NCI-H2171 (cell line): ENCODE measurements at regions not wholly inside any gene's neighbourhood (a gene's known extent, or its start where the extent isn't known, plus 50 kb on each side); places are given as distances from the start of the nearest gene placed in this dataset.
A peak's percentile ranks its signal among the peaks of the same experiment; 100 is the strongest.

Source experiments
- DNase-seq: peaks from one replicate; lab custom pipeline; 2025; lab: John Stamatoyannopoulos, UW

DNA sequence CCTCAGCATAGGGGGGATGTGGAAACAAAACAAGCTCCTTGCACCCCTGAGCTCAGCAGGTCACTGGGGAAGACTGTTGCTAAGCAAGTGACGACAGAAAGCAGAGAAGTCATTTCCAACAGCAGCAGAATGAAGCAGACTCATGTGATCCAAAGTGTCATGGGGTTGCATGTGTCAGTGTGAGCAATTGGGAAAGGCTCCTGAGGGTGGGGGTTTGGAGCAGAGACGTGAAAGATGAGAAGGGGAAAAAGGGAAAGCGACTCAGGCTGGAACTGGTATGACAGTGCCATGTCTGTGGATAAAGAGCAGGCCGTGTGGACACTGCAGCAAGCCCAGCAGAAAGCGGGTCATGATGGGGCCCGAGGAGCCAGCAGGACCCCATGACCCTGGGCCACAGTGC lies 363.9 kb downstream of the PREX1 start:
- DNase-seq = no peak

DNA sequence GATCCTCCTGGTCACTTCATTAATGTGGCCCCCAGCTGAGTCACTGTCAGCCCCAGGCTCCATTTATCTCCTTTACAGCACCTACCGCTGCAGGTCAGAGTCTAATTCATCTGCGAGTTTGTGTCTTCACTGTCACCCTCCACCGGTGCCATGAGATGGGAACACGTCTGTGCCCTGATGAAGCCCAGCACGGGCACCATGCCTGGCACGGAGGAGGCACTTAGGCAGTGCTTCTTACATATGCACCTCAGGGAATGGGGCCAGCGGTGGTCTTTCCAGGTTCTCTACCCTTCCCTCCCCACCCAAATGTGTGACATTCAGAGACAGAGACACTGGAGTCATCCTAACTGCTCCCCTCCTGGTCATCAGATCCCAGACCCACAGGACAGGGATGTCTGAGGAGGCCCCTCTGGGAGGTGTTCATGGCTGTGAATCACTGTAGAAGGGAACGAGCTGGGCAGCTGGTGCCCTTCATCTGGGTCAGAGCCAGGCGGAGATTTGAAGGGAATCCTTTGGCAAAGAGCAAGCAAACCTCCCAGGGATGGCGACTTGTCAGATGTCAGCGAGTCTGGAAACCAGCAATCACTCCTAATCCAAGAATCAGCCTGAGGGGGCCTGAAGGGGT lies 364.6 kb downstream of the PREX1 start:
- no peak for DNase-seq

GRCh38 chr20:48461735-48462119 lies 366.1 kb downstream of the PREX1 start:
- DNase-seq = no peak

GRCh38 chr20:48461091-48461734 lies 366.6 kb downstream of the PREX1 start:
- DNase-seq = no peak

DNA sequence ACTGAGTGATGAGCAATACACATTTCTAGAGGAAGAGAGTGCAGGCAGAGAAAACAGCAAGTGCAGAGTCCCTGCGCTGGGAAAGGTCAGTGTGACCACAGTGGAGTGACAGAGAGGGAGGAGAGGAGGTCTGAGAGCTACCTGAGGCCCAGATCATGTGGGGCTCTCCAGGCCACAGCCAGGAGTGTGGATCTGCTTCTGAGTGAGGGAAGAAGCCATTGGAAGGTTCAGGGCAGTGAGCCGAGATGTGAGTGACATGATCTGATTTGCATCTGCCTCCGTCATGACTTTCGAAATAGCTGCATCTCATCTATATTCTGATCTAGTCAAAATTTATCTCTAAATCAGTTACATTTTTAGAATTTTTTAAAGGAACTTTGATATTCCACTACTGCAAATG lies 367.1 kb downstream of the PREX1 start:
- DNase-seq = no peak

- no peak for DNase-seq
Observed at GRCh38 chr20:48459722-48460395, 367.9 kb downstream of the PREX1 start.

DNA sequence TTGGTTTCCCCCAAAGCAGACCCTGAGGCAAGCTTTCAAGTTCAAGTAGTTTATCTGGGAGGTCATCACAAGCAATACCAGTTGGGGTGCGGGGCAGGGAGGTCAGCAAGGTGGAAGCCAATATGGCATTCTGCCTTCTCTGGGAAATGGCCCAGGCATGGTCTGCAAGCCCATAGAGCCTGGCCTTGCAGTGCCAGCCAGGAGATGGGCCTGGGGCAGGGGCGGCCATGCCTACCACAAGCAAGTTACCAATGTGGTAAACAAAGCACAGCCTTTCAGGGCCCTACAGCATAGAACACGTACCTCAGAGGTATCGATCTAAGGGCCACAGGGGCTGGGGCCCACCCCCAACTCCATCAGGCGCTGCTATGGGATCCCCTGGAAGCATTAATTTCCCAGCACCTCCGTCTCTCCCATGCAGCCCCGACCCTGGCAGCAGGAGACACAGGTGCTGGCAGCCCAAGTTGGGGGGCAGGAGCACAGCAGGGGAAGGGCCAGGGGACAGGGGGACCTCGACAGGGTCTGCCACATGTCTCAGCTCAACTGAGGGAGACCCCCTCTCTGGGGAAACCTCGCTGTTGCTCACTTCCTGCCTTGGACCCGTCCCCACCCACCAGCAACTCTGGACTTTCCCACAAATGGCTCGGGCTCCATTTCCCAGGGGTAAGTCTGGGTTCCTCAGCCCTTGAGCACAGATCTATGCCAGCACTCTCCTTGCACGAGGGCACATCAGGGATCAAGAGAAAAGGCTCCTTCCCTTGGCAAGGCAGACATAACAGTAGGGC lies 369.0 kb downstream of the PREX1 start:
- DNase-seq = no peak

DNA sequence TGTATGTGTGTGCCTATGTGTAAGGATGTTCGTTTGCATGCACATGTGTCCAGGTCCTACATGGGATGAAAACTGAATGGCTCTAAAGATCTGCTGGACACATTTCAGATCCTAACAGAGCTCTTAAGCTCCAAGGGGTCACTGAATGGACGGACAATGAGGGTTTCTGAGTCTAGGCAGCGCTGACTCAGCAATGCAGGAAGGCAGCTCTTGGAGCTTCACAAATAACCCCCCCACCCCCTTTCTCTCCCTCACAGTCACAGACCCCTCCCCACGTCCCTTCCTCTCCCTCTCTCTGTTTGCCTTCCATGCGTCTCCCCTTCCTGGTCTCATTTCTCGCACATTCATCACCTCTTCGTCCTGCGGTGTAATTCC lies 369.8 kb downstream of the PREX1 start:
- no peak for DNase-seq

DNA sequence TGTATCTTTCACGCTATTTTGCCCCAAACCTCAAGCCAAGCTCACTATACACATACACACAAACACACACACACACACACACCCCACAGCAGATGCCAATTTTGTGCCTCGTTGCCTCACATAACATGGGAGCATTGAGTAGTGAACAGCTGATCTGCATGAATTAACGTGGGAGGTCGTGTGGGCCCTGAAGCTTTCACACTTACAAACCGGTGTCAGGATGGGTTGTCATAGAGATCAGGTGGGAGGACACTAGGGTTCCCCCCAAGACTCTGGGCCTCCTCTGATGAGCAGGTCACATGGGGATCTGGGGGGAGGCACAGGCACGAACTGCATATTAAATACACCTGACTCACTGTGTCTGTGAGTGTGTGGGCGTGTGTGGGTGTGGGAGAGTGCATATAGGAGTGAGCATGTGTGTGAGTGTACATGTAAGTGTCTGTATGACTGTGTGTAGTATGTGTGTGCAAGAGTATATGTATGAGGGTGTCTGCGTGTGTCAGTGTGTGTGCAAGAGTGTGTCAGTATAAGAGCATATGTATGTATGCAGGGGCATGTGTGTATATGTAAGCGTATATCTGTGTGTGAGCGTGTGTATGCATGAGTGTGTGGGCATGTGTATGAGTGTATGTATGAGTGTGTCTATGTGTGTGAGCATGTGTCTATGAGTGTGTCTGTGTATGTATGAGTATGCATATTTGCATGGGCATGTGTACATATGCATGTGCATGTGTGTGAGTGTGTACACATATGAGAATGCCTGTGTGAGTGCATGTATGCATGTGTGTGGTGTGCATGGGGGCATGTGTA lies 370.4 kb downstream of the PREX1 start:
- peak; percentile 75 for DNase-seq

DNA sequence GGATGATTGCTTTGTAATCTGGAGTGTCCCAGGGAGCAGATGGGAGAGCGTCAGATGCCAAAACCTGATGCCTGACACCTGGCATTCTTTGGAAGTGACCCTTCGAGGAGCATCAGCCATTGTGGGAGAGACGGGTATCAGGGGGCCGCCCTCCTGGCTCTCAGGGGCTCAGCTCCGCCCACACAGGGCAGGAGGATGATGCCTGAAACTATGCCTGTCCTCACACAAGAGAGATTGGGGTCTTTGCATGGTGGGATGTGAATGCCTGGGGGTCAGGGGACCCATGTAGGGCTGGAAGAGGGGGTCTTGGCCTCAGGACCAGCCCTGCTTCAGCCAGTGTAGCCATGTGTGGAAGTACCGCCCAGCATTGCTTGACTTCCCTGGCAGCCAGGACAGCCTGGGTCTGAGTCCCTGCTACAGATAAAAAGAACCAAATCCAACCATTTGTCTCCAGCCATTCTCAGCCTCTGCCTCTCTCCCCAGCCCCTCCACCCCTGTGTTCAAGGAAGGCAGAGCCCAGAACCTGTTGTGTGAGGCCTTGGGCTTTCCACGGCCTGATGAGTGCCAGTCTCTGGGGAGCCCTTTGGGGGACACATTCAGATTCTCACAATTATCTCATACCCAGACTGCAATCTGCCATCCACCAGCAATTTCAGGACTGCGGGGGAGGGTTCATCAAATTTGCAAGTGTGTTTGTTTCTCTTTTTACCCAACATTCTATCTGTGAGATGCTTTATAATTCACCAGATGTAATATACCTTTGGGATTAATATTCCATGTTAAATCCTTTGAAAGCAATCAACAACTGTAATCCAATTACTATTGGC lies 371.2 kb downstream of the PREX1 start:
- DNase-seq = peak; percentile 81

GRCh38 chr20:48455651-48456365 lies 372.0 kb downstream of the PREX1 start:
- DNase-seq = peak; percentile 86

GRCh38 chr20:48454671-48455490 lies 372.9 kb downstream of the PREX1 start:
- peak; percentile 12 for DNase-seq

- no peak for DNase-seq
Observed at GRCh38 chr20:48453477-48454093, 374.2 kb downstream of the PREX1 start.

DNA sequence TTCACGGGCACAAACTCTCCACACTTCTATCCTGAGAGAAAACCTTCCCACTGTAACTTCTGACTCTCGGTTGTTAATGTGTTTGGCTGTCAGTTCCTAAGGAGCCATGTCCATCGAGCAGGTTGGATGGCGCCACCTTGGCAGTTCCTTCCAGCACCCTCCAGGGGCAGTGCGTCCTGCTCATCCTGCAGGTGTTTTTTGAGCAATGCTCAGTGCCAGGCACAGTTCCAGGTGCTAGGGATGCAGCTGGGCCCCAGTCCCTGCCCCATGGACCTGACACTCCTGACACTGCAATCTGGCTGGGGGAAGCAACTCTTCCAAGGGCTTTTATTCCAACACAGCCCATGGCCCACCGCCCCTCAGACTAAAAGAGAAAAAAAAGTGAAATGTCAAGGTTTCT lies 376.4 kb downstream of the PREX1 start:
- DNase-seq = no peak

DNA sequence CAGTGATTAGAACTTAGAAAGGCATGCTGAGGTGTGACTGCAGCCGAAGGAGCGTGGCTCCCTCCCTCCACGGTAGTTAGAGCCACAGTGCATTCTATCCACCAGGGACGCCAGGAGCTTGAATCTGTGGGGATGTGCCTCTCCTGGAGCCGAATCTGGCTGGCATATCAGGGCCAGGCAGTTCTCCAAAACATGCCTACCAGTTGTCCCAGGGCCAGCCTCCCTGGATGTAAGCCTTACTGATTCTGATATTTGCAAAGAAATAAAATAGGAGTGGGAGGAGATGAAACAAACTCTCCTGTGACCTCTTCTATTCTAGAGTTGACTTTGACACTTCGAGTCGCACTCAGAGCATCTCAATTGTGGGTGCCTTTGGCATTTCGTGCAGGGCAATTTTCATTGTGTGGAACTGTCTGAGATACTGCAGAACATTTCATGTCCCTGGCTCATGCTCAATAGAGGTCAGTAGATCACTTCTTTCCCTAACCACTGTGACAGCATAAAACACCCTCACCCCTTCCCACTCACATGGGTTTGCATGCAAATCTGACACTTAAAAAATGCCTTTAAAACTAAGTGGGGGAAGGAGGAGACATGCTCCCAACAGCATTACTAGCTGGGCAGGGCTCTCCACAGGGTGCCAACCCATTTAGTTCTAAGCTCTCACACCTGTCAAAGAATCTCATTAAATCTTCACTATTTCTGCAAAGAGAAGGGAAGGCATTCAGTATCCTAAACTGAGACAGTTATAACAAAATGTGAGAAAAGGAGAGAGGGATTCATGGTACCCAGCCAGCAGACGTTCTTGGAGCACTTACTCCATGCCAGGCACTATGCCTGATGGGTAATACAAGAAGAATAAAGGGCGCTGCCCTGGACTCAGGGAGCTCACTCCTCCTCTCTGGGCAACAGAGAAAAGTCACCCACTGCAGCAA lies 378.9 kb downstream of the PREX1 start:
- no peak for DNase-seq

GRCh38 chr20:48447456-48447855 lies 380.3 kb downstream of the PREX1 start:
- no peak for DNase-seq

DNA sequence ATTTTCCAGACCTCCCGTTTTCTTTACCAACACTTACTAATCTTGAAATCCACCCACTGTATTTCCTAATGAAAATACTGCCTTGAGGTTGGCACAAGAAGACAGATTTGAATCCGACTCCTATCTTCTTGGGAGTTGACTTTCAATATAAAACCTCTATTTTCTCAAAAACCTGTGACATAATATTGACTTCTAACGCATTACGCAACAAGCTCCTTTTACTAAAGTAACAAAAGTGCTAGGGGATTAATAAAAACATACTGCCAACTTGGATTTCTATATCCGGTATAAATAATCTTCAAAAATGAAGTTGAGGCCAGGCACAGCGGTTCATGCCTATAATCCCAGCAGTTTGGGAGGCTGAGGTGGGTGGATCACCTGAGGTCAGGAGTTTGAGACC lies 382.0 kb downstream of the PREX1 start:
- DNase-seq = no peak

GRCh38 chr20:48444249-48444648 lies 383.6 kb downstream of the PREX1 start:
- no peak for DNase-seq
